GM19397 (cell line): ENCODE measurements at regions not wholly inside any gene's neighbourhood (a gene's known extent, or its start where the extent isn't known, plus 50 kb on each side); places are given as distances from the start of the nearest gene placed in this dataset.
"Not testable (repeated sequence)": the region's sequence is repeated elsewhere in the genome, so short reads cannot be mapped to it uniquely, and the experiment has no call there.

Source experiments
- ATAC-seq: cut with Tn5 transposase; IDR thresholded peaks from one replicate; pipeline ENCODE4 v1.9.1; 2021; ENCODE audit warnings: mild to moderate bottlenecking, moderate library complexity; ENCODE audit not compliant: unreplicated experiment

DNA sequence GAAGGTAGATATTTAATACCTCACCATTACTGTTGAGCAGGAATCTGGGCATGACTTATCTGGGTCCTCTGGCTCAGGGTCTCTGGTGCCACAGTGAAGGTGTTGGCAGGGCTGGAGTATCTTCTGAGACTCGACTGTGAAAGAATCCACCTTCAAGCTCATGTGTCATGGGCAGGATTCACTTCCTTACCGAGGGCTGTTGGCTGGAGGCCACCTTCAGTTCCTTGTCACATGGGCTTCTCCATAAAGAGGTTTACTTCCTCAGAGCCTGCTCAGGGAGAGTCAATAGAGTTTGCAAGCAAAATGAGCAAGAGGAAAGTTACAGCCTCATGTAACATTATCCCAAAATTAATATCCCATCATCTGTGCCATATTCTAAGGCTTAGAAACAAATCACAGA is 459.5 kb downstream of the NR2F2 start:
- ATAC-seq = no peak

DNA sequence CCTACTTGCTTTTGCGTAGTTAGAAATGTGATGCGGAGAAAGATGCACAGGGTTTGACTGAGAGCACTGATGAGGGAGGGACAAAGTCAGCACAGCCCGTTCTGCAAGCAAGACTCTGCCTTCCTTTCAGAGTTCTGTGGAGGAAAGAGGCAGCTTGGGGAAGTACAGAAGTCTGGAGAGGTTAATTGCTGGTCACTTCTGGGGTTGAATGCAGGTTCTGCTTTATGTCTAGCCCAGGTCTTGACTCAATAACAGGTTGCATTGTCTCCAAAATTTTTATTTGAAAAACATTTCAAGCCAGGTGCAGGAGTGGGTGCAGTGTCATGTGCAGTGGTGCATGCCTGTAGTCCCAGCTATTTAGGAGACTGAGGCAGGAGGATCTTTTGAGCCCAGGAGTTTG is 461.7 kb downstream of the NR2F2 start:
- no peak for ATAC-seq

DNA sequence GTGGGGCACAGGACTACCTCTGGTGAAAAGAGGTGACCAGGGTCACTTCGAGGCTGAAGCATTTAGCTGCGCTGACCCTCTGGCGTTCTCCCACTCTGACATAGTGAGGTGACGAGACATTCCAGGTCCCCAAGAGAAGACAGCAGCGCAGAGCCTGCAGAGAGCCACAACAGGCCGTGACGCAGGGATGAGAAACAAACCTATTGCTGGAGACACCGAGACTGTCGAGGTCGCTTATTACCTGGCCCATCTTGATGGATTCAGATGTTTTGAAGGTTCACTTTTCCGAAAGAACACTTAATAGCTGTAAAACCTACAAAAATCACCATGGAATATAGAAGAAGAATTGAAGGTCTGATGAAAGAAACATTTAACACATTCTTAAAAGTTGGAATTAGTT is 466.3 kb downstream of the NR2F2 start:
- no peak for ATAC-seq

DNA sequence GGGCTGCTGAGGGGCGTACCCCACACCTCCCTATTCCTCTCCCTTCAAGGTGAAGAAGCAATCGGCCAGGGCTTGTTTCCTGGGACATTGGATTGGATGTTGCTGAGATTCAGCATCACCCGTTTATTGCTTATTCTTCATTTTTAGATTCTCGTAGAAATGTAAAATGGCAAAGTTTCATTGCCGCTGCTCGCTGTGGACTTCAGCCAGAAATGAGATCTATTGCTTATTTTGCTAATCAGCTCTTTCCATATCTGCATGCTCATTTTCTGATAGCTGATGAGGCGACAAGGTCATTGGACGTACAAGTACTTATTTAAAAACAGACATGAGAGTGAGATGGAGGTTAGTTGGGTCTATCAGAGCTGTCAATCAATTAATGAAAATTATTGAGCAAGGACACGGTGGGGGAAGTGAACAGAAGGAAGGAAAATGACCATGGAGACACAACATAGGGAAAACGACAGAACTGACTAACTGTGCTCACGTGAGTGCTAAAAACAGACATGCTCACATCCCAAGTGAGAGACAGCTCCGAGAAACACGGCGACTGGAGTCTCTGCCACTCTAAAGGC is 471.2 kb downstream of the NR2F2 start:
- no peak for ATAC-seq

DNA sequence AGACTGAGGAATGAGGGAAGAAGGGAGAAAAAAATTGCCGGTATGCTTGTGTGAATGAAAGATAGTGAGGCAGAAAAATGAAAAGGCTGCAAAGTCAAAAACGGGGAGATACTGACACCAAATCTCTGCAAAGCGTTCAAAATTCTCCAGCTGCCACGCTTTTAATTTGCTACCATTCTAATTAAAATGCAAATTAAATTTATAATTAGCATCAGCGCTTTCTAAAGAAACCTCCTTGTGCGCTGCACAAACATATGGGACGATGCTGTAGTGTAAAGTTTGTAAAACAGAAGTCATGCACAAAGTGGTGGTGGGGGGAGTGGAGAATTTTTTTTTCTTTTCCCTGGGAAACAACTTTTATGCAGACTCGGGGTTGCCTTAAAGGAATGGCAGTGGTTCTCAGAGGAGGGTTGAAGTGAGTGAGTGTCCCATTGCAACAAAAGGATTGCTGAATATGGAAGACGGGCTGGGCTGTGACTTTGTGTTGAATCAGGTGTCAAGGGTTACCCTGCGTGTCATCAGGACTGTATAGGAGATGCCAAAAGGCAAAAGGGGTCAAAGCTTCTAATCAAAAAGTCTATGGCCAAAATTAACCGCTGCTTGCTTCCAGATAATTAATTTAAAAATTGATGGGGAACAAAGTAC is 472.2 kb downstream of the NR2F2 start:
- no peak for ATAC-seq

DNA sequence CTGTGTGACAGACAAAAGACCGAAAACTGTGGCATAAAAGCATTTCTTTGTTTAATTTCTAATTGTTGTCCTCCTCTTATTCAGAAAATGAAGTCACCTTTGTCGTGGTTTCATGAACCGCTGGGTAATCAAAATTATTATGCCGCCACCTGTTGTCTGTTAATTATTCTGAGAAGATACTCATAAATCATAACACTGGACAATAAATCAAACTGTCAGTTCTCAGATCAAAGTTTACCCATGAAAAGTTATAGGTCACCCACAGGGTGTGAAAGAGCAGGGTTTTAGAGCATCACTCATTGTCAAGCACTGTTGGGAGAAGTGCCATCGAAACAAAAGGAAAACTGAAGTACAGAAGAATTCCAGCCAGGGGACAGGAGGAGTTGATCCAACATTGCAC is 474.3 kb downstream of the NR2F2 start:
- ATAC-seq = no peak

DNA sequence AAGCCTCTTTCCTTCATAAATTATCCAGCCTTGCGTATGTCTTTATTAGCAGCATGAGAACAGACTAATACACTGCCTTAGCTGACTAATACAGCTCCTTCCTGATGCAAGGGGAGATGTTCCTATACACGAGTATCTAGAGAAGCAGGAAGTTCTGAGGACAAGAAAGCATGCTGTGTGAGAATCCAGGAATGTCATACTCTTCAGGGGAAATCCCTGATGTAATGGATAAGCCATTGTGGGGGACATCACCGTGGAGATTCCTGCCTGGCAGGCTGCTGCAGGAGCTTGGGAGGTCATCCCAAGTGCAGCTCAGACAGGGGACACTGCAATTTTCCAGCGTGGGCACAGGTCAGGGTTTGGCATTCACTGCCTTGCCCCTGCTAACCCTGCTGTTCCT is 476.9 kb downstream of the NR2F2 start:
- no peak for ATAC-seq

DNA sequence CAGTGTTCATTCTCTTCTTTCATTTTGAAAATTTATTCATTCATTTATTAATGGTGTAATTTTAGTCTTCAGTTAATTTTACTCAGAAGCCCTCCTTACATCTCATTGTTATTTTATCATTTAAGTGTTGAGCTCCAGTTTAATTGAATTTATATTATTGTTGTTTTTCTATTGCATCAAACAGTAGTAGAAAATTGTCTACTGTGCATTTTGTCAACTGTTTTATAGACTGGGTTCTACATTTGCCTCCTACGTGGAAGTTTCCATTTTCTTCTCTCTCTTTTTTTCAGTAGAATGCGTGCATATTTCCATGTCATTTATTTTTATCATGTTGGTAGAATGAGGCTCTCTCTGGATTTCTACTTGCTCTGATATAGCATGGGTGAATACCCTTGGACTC is 487.4 kb downstream of the NR2F2 start:
- ATAC-seq = no peak

DNA sequence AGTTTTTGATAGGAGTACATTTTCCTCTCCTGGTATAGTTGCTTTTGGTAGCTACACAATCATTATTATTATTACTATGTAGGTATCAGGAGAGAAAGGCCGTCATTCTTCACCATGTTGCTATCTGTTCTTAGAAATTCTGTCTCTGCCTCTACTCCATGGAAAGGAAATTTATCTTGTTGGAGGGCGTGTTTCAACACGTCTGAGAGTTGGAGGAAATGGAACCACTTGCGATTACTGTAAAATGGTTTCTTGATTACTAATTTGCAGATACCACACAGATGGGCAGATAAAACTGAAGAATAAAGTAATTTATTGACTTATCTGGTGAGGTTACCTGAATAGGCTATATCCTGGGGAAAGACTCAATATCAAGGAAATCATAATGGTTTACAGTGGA is 488.4 kb downstream of the NR2F2 start:
- no peak for ATAC-seq

DNA sequence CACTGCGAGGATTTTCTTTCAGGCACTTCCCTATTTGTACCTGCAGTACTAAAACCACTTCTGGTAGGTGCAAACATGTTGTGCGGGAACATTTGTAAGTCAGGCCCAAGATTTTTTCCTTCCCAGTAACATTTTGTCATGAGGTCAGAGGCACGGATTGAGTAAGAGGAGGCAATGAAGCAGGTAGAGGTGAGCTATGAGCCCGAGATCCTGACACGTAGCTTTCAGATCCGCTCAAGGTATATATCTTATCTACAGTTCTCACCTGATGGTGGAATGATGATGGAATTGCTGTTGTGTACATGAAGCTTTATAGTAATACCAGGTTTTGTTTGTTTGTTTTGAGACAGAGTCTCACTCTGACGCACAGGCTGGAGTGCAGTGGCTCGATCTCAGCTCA is 497.5 kb downstream of the NR2F2 start:
- ATAC-seq = no peak

DNA sequence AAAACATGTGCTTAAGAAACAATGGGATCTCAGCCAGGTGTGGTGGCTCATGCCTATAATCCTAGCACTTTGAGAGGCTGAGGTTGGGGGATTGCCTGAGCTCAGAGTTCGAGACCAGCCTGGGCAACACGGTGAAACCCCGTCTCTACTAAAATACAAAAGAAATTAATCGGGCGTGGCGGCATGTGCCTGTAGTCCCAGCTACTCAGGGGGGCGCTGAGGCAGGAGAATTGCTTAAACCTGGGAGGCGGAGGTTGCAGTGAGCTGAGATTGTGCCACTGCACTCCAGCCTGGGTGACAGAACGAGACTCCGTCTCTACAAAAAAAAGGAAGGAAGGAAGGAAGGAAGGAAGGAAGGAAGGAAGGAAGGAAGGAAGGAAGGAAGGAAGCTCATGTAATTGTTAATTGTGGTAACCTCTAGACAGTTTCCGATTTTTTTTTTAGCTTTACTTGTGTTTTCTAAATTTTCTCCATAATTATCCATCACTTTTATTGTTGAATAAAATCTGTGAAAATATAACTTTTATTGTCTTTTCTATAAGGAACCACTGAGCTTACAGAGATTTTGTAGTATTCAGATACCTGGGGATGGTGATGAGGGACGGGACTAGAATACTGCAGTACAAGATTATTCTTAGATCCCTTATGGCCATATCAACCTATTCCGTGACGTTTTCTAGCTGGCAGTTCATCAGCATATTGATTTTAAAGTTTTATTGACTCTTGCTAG is 506.9 kb downstream of the NR2F2 start:
- no peak for ATAC-seq

DNA sequence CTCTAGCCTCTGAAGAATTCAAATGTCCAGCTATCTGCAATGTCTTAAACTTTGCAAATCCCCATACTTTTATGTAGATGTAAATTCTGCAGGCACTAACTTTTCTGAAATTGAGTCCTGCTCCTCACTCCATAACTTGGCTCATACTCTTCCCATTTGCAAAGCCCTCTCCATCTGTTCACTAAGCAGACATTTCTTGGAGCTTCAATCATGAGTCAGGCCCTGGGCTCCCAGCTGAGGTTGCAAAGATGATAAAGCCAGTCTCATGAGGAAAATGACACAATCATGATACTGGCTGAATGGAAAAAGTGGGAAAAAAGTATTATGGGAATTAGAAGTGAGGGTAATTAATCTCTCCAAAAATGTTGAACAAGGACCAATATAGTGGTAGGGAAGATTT is 507.6 kb downstream of the NR2F2 start:
- no peak for ATAC-seq

DNA sequence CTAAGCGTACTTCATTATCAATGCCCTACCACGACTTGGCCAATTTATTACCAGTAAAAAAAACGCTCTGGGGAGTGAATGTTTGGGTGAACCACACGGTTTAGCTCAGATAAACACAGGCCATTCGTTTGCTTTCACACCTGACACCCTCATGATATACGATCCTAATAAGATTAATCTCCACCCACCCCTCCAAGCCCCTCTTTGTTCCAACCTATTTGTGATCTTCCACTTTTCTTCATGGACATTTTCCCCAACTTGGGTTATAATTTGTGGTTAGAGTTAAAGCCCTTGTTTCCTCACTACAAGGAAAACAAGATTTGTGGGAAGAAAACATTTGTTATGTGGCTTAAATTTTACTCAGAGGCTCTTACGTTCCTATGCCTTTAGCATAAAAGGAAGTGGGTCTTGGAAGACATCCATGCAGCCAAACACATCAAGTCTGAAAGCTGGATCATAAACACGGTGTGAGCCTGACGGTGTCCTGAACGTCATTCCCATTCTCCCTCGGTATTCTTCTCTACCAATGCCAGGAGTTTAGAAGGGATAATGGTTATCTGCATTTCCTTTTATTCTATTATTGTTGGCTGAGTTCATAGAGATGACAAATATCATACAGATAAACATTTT is 518.9 kb downstream of the NR2F2 start:
- no peak for ATAC-seq

DNA sequence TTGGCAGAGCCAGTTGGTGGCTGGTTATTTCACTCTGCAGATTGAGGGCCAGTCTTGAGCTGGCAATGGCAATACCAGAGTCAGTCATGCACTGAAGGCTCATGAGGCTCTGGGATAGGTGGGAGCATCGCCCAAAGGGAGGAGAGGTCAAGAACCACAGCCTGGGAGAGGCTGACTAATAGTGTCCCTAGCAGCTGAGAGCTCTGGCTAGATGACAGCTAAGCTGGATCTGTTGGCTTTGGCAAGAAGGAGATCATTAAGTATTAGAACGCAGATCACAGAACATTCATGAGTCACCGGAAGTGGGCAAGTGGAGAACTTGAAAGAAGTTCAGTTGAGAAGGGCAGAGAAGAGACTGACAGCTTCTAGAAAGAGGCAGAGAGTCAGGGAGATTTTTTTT is 521.1 kb downstream of the NR2F2 start:
- no peak for ATAC-seq

DNA sequence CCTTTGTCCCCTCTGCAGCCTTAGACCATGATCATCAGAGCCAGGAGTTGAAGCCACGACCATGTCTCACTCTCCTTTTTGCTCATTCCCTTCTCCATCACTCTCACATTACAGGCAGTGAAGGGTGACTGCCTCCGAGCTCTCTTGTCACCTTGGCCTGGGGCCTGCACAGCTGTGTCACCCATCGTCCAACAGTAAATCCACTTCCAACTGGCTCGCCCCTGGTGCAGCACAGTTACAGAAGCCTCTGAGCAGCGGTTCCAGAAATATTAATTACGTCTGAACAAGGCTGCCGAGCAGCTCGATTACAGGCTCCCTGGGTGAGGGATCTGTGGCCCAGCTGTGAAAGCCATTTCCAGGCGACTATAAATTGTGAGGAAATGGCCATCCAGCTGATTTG is 528.2 kb downstream of the NR2F2 start:
- no peak for ATAC-seq

DNA sequence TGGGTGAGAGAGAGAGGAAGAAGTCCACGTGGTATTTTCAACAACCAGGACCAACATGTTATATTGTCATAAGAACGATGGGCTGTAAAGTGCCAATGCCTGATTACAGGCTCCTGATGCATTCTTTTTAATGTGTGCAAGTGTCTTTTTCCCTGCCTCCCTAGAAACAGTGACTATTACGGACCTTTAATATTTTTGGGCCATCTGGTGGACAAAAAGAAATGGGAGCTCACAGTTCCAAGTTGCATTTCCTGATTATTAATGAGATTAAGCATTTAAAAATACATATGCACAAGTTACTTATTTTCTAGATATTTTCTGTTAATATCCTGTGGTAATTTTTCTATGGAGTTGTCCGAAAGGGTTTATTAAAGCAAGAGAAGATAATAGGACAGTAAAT is 530.2 kb downstream of the NR2F2 start:
- ATAC-seq = no peak

DNA sequence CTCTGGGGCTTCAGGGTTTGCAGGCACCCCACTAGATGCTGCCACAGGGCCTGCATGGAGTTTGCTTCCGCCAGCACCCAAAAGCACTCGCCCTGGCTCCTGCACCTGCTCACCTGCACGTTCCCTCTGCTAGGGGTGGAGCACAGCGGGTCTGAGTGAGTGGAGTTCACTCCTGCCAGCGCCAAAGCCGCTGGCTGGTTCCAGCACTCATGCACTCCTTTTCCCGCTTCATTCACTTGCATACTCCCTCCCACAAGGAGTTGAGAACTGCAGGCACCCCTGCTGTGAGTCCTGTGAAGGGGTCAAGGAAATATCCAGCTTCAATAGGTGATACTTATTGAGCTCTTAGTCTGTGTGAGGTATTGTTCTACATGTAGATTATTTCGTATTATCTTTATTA is 537.5 kb downstream of the NR2F2 start:
- no peak for ATAC-seq

DNA sequence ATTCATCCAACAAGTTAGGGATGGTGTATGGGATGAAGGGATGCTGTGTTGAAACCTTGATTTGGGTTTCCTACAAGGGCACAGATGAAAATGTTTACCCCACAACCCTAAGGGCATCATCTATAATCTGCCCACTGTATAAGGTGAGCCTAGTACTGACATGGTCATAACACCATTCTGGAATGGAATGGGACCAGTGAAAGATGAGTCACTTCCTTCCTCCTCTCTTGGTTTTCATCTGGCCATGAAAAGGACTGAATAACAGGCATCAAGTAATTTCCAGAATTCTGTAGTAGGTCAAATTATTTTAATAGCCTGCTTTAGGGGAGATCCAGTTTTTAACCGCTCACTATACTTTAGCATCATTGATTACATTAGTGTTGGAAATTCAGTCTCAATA is 538.6 kb downstream of the NR2F2 start:
- ATAC-seq = no peak

DNA sequence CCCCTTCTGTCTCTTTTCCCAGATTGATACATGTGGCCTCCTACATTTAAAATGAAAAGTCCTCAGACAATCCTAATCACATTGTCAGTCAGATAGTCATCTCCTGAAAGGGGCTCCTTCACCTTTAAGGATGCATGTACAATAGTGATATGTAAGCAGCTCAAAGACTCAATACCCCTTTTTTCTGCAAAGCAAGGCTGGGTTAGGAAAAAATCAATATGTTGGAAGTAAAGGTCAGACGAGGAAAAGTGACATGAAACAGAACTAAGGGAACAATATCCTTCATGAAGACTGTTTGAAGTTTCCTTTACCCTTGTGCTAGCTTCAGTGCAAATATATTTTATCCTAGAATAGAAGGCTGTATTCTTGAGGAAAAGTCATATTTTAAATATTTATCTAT is 539.3 kb downstream of the NR2F2 start:
- no peak for ATAC-seq

DNA sequence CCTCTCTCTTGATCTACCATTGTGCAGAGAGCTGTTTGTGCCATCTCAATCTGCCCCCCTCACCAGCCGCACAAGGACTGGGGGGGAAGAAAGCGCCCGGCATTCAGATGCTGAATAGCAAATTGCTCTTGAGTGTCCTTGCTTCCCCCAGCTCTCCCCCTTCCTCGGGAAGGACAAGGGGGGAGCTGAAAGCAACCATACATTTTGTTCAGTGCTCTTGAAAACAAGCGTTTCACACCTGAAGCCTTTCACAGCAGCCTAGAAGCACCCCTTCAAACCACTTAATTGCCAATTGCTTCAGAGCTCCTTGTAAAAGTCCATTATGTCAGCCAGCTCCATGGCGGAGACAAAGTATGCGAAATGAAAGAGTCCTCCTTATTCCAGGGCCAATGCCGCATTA is 540.1 kb downstream of the NR2F2 start:
- no peak for ATAC-seq

DNA sequence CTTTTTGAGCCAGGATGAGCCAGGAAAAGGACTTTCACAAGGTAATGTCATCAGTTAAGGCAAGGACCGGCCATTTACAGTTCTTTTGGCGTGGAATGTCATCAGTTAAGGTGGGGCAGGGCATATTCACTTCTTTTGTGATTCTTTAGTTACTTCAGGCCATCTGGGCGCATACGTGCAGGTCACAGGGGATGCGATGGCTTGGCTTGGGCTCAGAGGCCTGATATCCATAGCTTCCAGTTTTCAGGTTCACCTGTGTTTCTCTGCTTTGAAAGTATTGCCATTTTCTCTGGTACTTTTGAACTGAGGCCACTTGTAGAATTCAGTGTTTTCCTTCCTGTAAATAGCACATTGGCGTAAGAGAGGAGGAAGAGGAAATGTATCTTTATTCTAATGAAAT is 546.9 kb downstream of the NR2F2 start:
- ATAC-seq = not testable (repeated sequence)

DNA sequence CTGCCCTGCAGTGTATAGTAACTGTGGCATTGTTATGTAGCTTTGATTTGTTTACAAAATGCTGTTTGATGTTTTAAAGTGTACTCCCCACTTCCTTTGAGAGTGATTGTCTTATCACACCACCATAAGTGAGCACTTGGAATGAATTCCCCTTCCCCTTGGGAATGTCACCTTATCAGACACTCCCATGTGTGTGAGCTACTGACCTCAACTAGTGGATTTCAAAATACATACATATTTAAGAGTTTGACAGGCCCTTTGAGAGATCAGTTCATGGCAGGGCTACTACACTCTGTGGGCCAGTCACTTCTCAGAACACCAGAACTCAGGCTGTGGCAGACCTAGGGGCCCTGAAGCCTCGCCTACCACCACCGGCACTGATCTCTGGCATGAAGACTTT is 547.6 kb downstream of the NR2F2 start:
- ATAC-seq = no peak
